NCI-H1092 treated with DMSO at 0.1 percent for 48 hours (cell line): ENCODE measurements at regions not wholly inside any gene's neighbourhood (a gene's known extent, or its start where the extent isn't known, plus 50 kb on each side); places are given as distances from the start of the nearest gene placed in this dataset.

Source experiments
- DNase-seq: peaks from one replicate; lab custom pipeline; 2025; lab: John Stamatoyannopoulos, UW

- no peak for DNase-seq
These were observed 459.4 kb upstream of the CDH6 start for GRCh38 chr5:30734118-30734517.

- DNase-seq, result no peak
These were observed 468.4 kb upstream of the CDH6 start for GRCh38 chr5:30725073-30725472.

- DNase-seq, result no peak
These were observed 495.3 kb upstream of the CDH6 start for GRCh38 chr5:30698217-30698616.

GRCh38 chr5:30693326-30693725 lies 500.2 kb upstream of the CDH6 start:
- no peak for DNase-seq

GRCh38 chr5:30690931-30691330 lies 502.6 kb upstream of the CDH6 start:
- no peak for DNase-seq

- DNase-seq, result no peak
These were observed 506.0 kb upstream of the CDH6 start for GRCh38 chr5:30687461-30687860.

GRCh38 chr5:30686530-30686929 lies 507.0 kb upstream of the CDH6 start:
- no peak for DNase-seq

GRCh38 chr5:30676223-30676840 lies 517.2 kb upstream of the CDH6 start:
- DNase-seq, result no peak

GRCh38 chr5:30667293-30667692 lies 526.2 kb upstream of the CDH6 start:
- DNase-seq, result no peak

- DNase-seq, result no peak
These were observed 530.0 kb upstream of the CDH6 start for GRCh38 chr5:30663536-30663935.

GRCh38 chr5:30662373-30662772 lies 531.1 kb upstream of the CDH6 start:
- DNase-seq, result no peak

- DNase-seq, result no peak
These were observed 531.8 kb upstream of the CDH6 start for GRCh38 chr5:30661730-30662129.

GRCh38 chr5:30659417-30659816 lies 534.1 kb upstream of the CDH6 start:
- DNase-seq, result no peak

- DNase-seq, result no peak
These were observed 543.2 kb upstream of the CDH6 start for GRCh38 chr5:30650311-30650710.

GRCh38 chr5:30638899-30639298 lies 554.6 kb upstream of the CDH6 start:
- DNase-seq, result no peak

GRCh38 chr5:30627945-30628344 lies 565.5 kb upstream of the CDH6 start:
- no peak for DNase-seq

GRCh38 chr5:30626557-30626956 lies 566.9 kb upstream of the CDH6 start:
- DNase-seq, result no peak

GRCh38 chr5:30620481-30621085 lies 572.9 kb upstream of the CDH6 start:
- DNase-seq, result no peak

- no peak for DNase-seq
These were observed 585.0 kb upstream of the CDH6 start for GRCh38 chr5:30608501-30608900.

- DNase-seq, result peak; percentile 31
These were observed 586.1 kb upstream of the CDH6 start for GRCh38 chr5:30607301-30607894.

- DNase-seq, result peak; percentile 44
These were observed 587.7 kb upstream of the CDH6 start for GRCh38 chr5:30605693-30606268.

GRCh38 chr5:30604648-30605262 lies 588.7 kb upstream of the CDH6 start:
- DNase-seq, result no peak

GRCh38 chr5:30600892-30601291 lies 592.6 kb upstream of the CDH6 start:
- DNase-seq, result no peak
